Osteocyte (in vitro differentiated cells): ENCODE measurements at regions not wholly inside any gene's neighbourhood (a gene's known extent, or its start where the extent isn't known, plus 50 kb on each side); places are given as distances from the start of the nearest gene placed in this dataset.

Experiments used
- DNase-seq: peaks from one replicate; pipeline ENCODE4 v3.0.0; 2021; ENCODE audit warnings: mixed read lengths; ENCODE audit not compliant: unreplicated experiment; ENCODE audit errors: extremely low spot score
- H3K27ac Mint-ChIP-seq: one replicate; pipeline ENCODE4 v1.8.0; 2021; ENCODE audit warnings: mild to moderate bottlenecking, mixed read lengths; ENCODE audit not compliant: unreplicated experiment
- H3K27me3 Mint-ChIP-seq: one replicate; pipeline ENCODE4 v1.8.0; 2021; ENCODE audit warnings: mixed read lengths; ENCODE audit not compliant: unreplicated experiment
- H3K36me3 Mint-ChIP-seq: one replicate; pipeline ENCODE4 v1.8.0; 2021; ENCODE audit warnings: mixed read lengths; ENCODE audit not compliant: unreplicated experiment
- H3K4me1 Mint-ChIP-seq: one replicate; pipeline ENCODE4 v1.8.0; 2021; ENCODE audit warnings: mixed read lengths; ENCODE audit not compliant: unreplicated experiment
- H3K4me3 Mint-ChIP-seq: one replicate; pipeline ENCODE4 v1.8.0; 2021; ENCODE audit warnings: mild to moderate bottlenecking, moderate library complexity, mixed read lengths; ENCODE audit not compliant: unreplicated experiment
- H3K9me3 Mint-ChIP-seq: one replicate; pipeline ENCODE4 v1.8.0; 2021; ENCODE audit warnings: mixed read lengths; ENCODE audit not compliant: unreplicated experiment
- CTCF ChIP-seq: fragments of 200-600 bp; sonication (generic); IDR thresholded peaks from 2 replicates; pipeline ENCODE4 v1.5.0; 2021; ENCODE audit warnings: antibody characterized with exemption, mild to moderate bottlenecking, moderate library complexity

- DNase-seq, result no peak
- TF ChIP-seq CTCF, result no peak
- no peak overlapping the region for H3K4me3 Mint-ChIP-seq
- no peaks in the 10 kb centered on the region for H3K27me3 Mint-ChIP-seq
- H3K9me3 Mint-ChIP-seq, result no peaks in the 10 kb centered on the region
- H3K36me3 Mint-ChIP-seq, result no peaks in the 10 kb centered on the region
- H3K4me1 Mint-ChIP-seq, result no peaks in the 10 kb centered on the region
- H3K27ac Mint-ChIP-seq, result no peak overlapping the region
These were observed 217.0 kb downstream of the HAO1 start for GRCh38 chr20:7723284-7723683.

GRCh38 chr20:7728338-7728737 lies 211.9 kb downstream of the HAO1 start:
- Mint-ChIP-seq H3K36me3 (no peaks in the 10 kb centered on the region), H3K4me1 (no peaks in the 10 kb centered on the region)
- DNase-seq, result no peak

GRCh38 chr20:7734216-7734615 lies 206.0 kb downstream of the HAO1 start:
- DNase-seq, result no peak
- Mint-ChIP-seq H3K4me1 (no peaks in the 10 kb centered on the region), H3K27ac (no peak overlapping the region), H3K27me3 (peaks cover 2% of the 10 kb centered on the region), H3K4me3 (no peak overlapping the region), H3K9me3 (no peaks in the 10 kb centered on the region), H3K36me3 (no peaks in the 10 kb centered on the region)
- TF ChIP-seq CTCF, result no peak

More at GRCh38 chr20:7728338-7728737, 211.9 kb downstream of the HAO1 start:
- Mint-ChIP-seq H3K27me3 (no peaks in the 10 kb centered on the region), H3K9me3 (no peaks in the 10 kb centered on the region), H3K27ac (no peak overlapping the region), H3K4me3 (no peak overlapping the region)
- TF ChIP-seq CTCF, result no peak

- DNase-seq, result no peak
- no peaks in the 10 kb centered on the region for H3K4me1 Mint-ChIP-seq
- H3K4me3 Mint-ChIP-seq, result no peak overlapping the region
- H3K27me3 Mint-ChIP-seq, result peaks cover 2% of the 10 kb centered on the region
- no peaks in the 10 kb centered on the region for H3K9me3 Mint-ChIP-seq
- no peak for TF ChIP-seq CTCF
- H3K36me3 Mint-ChIP-seq, result no peaks in the 10 kb centered on the region
- no peak overlapping the region for H3K27ac Mint-ChIP-seq
These were observed 203.9 kb downstream of the HAO1 start for GRCh38 chr20:7736336-7736735.

GRCh38 chr20:7741866-7742265 lies 198.4 kb downstream of the HAO1 start:
- H3K27me3 Mint-ChIP-seq, result peaks cover 2% of the 10 kb centered on the region
- no peaks in the 10 kb centered on the region for H3K4me1 Mint-ChIP-seq
- DNase-seq, result no peak
- H3K36me3 Mint-ChIP-seq, result no peaks in the 10 kb centered on the region
- TF ChIP-seq CTCF, result no peak
- H3K4me3 Mint-ChIP-seq, result no peak overlapping the region
- peaks cover 4% of the 10 kb centered on the region for H3K9me3 Mint-ChIP-seq
- no peak overlapping the region for H3K27ac Mint-ChIP-seq
